ENCODE measurements at regions not wholly inside any gene's neighbourhood (a gene's known extent, or its start where the extent isn't known, plus 50 kb on each side); places are given as distances from the start of the nearest gene placed in this dataset.

Small RNA genes lying in the stretch of these regions (small RNA-seq; reads per million reads assigned to genes)
- 0 reads per million in 4 donors for gene AC114737.2
